NCI-H1694 (cell line): ENCODE measurements at regions not wholly inside any gene's neighbourhood (a gene's known extent, or its start where the extent isn't known, plus 50 kb on each side); places are given as distances from the start of the nearest gene placed in this dataset.
"Not testable (repeated sequence)": the region's sequence is repeated elsewhere in the genome, so short reads cannot be mapped to it uniquely, and the experiment has no call there.

ENCODE experiments used
- DNase-seq: peaks from one replicate; lab custom pipeline; 2025; lab: John Stamatoyannopoulos, UW

DNA sequence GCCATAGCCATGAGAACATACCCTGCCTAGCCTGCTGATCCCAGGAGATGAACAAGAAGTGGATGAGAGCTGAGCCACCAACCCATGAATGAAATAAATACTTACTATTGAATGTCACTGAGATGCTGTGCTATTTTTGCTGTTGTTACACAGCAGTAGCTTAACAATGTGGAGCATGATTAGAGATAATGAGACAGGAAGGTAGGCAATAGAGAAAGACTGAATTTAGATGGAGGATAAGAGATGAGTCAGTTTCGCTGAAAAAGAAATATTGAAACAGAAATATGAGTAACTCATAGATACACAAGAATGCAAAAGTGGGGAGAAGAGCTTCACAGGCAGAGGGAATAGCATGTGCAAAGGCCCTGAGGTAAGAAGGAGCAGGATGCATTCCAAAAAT is 94.9 kb upstream of the TOP1 start:
- DNase-seq = no peak

- no peak for DNase-seq
Observed at GRCh38 chr20:40938020-40938419, 90.6 kb upstream of the TOP1 start.

DNA sequence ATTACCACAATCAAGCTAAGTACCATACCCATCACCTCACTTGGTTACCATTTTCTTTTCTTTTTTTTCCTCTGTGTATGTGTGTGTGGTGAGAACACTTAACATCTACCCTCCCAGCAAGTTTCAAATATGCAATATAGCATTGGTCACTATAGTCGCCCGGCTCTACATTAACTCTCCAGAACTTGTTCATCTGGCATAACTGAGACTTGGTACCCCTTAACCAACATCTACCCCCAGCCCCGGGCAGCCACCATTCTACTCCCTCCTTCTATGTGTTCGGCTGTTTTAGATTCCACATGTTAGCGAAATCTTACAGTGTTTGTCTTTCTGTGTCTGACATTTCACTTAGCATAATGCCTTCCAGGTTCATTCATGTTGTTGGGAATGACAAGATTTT is 89.0 kb upstream of the TOP1 start:
- no peak for DNase-seq

DNA sequence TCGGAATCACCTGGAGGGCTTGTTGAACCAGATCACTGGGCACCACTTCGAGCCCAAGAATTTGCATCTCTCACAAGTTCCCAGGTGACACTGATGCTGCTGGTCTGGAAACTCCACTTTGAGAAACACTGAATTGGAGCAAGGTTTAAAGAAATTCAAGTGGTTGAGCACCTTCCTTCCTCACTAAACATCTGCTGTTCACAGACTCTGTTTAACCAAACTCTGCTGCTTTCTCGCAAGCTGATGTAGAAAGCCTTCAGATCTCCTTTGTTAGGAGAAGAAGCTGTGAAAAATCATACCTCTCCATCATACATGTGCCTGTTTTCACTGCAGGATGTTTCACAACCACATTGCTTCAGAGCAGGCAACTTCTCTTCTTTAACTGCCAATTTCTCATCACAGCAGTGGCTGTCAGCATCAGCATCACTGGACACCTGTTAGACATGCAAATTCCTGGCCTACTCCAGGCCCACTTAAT is 87.5 kb upstream of the TOP1 start:
- no peak for DNase-seq

- no peak for DNase-seq
Observed at GRCh38 chr20:40942006-40942405, 86.6 kb upstream of the TOP1 start.

DNA sequence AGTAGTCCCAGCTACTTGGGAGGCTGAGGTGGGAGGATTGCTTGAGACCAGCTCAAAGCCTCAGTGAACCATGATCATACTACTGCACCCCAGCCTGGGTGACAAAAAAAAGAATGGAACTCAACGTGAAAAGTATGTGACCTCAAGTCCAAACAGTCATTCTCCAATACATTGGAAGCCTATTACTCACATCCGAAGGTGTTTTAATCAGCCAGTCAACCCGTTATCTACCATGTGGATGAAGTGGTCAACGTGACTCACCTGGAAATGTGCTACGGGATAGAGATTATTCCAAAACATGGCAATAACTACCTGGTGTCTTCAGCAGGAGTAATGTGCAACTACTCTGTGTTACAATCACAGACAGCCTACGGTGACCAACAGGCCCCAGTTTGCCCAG is 85.8 kb upstream of the TOP1 start:
- DNase-seq = no peak

GRCh38 chr20:40943591-40943990 is 85.0 kb upstream of the TOP1 start:
- no peak for DNase-seq

DNA sequence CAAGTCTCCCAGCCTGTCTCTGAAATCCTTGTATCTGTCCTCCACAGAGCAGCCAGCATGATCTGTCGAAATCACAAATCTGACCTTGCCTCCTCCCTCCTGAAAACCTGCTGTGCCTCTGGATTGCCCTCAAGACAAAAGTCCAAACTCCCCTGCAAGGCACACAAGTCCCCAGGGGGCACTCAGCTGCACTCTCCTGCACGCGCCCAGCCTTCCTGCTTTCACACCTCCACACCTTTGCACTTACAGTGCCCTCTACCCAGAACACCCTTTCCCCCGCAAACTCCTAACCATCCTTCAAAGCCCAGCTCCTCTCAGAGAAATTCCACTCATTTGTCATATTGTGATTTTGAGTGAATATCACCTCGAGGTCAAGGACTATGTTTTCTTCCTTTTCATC is 83.4 kb upstream of the TOP1 start:
- DNase-seq = no peak

- DNase-seq = peak; percentile 61
Observed at GRCh38 chr20:40945754-40946450, 82.7 kb upstream of the TOP1 start.

- no peak for DNase-seq
Observed at GRCh38 chr20:40946451-40946850, 82.2 kb upstream of the TOP1 start.

- DNase-seq = no peak
Observed at GRCh38 chr20:40948465-40949267, 80.0 kb upstream of the TOP1 start.

- DNase-seq = no peak
Observed at GRCh38 chr20:40949346-40949745, 79.3 kb upstream of the TOP1 start.

DNA sequence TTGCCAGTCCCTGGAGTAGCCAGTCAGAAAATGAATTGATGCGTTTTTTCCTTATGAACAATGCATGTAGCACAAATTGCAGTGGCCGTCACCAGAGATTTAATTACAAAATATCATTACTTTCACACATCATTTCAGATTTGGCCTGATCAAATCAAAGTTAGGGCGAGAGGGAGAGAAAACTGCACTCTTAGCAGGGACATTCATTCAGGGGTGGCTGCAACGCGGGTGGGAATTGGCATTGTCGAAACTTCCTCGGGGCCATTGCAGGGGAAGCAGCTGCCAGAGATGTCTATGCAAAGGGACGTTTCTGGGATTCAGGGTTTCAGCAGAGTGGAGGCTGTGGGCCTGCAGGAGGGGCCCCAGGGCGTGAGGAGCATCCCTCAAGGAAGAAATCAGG is 76.5 kb upstream of the TOP1 start:
- no peak for DNase-seq

GRCh38 chr20:40953416-40953815 is 75.2 kb upstream of the TOP1 start:
- DNase-seq = no peak

DNA sequence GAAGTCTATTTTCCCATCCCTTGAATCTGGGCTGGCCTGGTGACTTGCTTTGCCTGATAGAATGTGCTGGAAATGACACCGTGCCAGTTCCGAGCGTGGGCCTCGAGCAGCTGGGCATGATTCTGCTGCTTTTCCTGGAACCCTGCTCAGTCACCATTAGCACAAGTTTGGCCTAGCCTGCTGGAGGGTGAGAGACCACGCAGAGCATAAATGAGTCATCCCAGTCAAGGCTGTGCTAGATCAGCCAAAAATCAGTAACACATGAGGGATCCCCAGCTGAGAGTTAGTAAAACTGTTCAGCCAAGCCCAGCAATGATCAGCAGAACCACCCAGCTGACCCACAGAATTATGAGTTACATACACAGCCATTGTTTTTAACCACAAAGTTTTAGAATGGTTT is 74.8 kb upstream of the TOP1 start:
- no peak for DNase-seq

GRCh38 chr20:40954521-40955165 is 74.0 kb upstream of the TOP1 start:
- DNase-seq = no peak

DNA sequence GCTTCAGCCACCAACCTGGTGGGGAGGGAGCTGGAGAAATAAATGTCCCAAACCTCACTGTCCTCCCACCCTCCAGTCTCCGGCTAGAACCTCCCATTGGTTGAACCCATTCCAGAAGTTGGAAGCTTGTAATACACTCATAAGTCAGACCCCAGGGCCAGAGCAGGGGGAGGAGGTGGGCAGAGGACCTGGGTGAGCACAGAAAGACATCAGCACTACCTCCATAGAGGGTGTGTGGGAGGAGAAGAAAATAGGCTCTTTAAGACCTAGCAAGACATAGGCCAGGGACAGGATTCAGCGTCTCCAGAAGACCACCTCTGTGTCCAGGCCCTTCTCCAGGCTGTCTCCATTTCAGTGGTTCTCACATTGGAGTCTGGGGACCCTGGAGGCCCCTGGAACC is 73.3 kb upstream of the TOP1 start:
- DNase-seq = no peak

GRCh38 chr20:40955826-40956225 is 72.8 kb upstream of the TOP1 start:
- not testable (repeated sequence) for DNase-seq

DNA sequence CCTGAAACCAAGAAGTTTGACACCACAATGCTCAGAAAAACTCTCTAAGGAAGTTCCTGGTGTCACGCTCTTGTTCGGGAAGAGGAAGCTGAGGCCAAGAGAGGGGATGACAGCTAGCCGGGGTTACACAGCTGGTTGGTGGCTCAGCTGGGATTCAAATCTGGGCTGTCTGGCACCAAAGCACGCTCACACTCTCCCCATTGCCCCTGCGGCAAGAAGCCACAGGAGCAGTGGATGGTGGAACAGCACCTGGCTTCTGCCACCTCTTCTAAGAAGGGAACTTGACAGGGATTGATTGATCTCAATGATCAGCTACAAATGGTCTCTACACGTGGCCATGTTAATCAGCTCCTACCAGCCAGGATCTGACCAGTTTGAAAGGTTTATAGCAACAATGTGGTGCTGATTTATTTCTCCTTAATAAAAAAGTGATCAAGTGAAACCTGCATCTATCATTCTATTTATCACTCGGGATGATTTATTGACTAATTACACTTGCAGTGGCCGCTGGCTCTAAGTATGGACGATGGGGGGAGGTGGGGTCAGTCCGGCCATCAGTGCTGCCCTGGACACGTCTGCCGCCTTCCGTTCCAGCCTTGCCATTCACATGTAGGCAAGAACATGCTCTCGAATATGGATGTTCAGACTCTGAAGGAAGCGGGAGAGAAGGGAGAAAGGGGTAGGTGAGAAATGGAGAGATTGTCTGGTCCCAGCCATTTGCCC is 71.9 kb upstream of the TOP1 start:
- no peak for DNase-seq

DNA sequence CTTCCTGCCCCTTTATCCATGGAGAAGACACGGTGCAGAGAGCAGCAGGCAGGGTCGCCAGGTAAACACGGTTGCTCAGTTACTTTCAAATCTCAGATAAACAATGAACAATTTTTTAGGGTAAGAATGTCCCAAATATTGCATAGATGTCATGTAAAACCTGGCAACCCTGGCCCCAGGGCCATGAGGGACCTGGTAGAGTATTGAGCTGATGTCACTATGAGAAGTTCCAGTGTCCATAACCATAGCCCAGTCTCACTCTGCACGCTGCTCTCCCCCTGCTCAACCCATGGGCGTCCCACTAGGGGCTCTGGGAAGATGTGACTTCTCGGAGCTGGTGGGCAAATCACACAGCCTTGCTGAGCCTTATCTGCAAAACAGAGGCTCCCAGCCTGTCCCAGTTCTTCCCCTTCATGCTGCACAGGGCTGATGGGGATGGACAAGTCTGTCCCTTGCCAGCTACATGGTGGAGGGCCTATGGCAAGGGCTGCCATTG is 71.3 kb upstream of the TOP1 start:
- no peak for DNase-seq

DNA sequence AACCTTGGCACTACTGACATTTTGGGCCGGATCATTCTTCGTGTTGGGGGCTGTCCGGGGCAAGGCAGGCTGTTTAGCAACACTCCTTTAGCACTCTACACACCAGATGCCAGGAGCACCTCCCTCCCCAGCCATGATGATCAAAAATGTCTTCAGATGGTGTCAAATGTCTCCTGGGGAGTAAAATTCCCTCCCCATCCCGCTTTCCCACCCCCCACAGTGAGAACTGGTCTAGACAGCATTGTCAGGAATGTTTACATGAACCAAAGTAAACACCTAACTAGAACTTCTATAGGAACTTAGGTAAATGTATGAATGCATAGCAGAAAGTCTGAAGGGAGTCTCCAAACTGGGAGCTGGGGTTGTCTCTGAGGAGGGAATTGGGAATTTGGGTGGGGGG is 70.0 kb upstream of the TOP1 start:
- DNase-seq = no peak
